Colonic mucosa (tissue), 4 donors: ENCODE measurements at regions not wholly inside any gene's neighbourhood (a gene's known extent, or its start where the extent isn't known, plus 50 kb on each side); places are given as distances from the start of the nearest gene placed in this dataset.
"Not testable (repeated sequence)": the region's sequence is repeated elsewhere in the genome, so short reads cannot be mapped to it uniquely, and the experiment has no call there.

Source experiments
- DNase-seq: peaks from one replicate; pipeline ENCODE4 v3.0.0-alpha.2; 2020
- H3K27ac ChIP-seq: fragments of 200-600 bp; one replicate; pipeline ENCODE4 v1.8.0; 2021
- H3K27me3 ChIP-seq: fragments of 200-600 bp; one replicate; pipeline ENCODE4 v1.8.0; 2021
- H3K36me3 ChIP-seq: fragments of 200-600 bp; one replicate; pipeline ENCODE4 v1.8.0; 2021
- H3K4me1 ChIP-seq: fragments of 200-600 bp; one replicate; pipeline ENCODE4 v1.8.0; 2021; ENCODE audit warnings: mild to moderate bottlenecking
- H3K4me3 ChIP-seq: fragments of 200-600 bp; one replicate; pipeline ENCODE4 v1.8.0; 2021
- H3K9ac ChIP-seq, 2 donors: one replicate each; pipeline ENCODE4 v1.7.0; 2013; ENCODE audit warnings: control low read depth in 2 of 2, low read depth in 2 of 2, low read length in 2 of 2
- H3K9me3 ChIP-seq: fragments of 200-600 bp; one replicate; pipeline ENCODE4 v1.8.0; 2021
- intact Hi-C: fragments of 100-400 bp; cut with DNase I; formaldehyde crosslinking; loops from one replicate; pipeline ENCODE4 v1.14.1; 2022
- donor health status: healthy.
- donor health status: DM: no; HTN: no; CAD: no.
- donor health status: DM: no; HTN: no; CAD: no.

DNA sequence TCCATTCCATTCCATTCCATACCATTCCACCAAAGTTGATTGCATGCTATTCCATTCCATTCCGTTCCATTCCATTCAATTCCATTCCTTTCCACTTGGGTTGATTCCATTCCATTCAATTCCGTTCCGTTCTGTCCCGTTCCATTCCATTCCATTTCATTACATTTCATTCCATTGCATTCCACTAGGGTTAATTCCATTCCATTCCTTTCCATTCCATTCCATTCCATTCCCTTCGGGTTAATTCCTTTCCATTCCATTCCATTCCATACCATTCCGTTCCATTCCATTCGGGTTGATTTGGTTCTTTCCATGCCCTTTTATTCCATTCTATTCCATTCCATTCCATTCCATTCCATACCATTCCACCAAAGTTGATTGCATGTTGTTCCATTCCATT, 131.9 kb downstream of the CWH43 start:
- H3K36me3 ChIP-seq, intact Hi-C loops, H3K27ac ChIP-seq, H3K27me3 ChIP-seq, H3K4me1 ChIP-seq, H3K9ac ChIP-seq, H3K4me3 ChIP-seq, DNase-seq, H3K9me3 ChIP-seq: not testable (repeated sequence)

DNA sequence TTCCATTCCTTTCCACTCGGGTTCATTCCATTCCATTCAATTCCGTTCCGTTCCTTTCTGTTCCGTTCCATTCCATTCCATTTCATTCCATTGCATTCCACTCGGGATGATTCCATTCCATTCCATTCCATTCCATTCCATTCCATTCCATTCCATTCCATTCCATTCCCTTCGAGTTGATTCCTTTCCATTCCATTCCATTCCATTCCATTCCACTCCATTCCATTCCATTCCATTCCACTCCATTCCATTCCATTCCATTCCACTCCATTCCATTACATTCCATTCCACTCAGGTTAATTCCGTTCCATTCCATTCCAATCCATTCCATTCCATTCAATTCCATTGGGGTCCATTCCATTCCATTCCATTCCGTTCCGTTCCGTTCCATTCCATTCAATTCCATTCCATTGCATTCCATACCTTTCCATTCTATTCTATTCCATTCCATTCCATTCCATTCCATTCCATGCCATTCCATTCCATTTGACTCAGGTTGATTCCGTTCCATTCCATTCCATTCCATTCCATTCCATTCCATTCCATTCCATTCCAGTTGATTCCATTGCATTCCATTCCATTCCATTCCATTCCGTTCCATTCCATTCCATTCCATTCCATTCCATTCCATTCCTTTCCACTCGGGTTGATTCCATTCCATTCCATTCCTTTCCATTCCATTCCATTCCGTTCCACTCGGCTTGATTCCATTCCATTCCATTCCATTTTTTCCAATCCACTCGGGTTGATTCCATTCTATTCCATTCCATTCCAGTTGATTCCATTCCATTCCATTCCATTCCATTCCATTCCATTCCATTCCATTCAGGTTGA, 132.5 kb downstream of the CWH43 start:
- intact Hi-C loops, H3K9me3 ChIP-seq, DNase-seq: not testable (repeated sequence)

DNA sequence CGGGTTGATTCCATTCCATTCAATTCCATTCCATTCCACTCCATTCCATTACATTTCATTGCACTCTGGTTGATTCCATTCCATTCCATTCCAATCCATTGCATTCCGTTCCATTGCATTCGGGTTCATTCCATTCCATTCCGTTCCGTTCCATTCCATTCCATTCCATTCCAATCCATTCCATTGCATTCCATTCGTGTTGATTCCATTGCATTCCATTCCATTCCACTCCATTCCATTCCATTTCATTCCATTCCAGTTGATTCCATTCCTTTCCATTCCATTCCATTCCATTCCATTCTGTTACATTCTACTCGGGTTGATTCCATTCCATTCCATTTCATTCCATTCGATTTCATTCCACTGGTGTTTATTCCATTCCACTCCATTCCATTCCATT, 133.3 kb downstream of the CWH43 start:
- intact Hi-C loops, H3K4me3 ChIP-seq, DNase-seq, H3K36me3 ChIP-seq, H3K9me3 ChIP-seq, H3K4me1 ChIP-seq, H3K27me3 ChIP-seq, H3K27ac ChIP-seq, H3K9ac ChIP-seq: not testable (repeated sequence)

More for the DNA sequence above, 132.5 kb downstream of the CWH43 start:
- not testable (repeated sequence) for H3K4me3 ChIP-seq, H3K9ac ChIP-seq, H3K27me3 ChIP-seq, H3K27ac ChIP-seq, H3K36me3 ChIP-seq, H3K4me1 ChIP-seq

DNA sequence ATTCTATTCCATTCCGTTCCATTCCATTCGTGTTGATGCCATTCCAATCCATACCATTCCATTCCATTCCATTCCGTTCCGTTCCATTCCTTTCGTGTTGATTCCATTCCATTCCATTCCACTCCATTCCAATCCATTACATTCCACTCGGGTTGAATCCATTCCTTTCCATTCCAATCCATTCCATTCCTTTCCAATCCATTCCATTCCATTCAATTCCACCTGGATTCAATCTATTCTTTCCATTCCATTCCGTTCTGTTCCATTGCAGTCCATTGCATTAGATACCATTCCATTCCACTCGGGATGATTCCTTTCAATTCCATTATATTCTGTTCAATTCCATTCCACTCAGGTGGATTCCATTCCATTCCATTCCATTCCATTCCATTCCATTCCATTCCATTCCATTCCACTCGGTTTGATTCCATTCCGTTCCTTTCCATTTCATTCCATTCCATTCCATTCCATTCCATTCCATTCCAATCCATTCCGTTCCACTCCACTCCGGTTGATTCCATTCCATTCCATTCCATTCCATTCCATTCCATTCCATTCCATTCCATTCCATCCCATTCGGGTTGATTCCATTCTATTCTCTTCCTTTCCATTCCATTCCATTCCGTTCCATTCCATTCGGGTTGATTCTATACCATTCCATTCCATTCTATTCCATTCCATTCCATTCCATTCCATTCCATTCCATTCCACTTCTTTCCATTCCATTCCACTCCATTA, 134.1 kb downstream of the CWH43 start:
- not testable (repeated sequence) for H3K9me3 ChIP-seq, H3K27ac ChIP-seq, DNase-seq, H3K36me3 ChIP-seq, H3K9ac ChIP-seq, H3K27me3 ChIP-seq, H3K4me3 ChIP-seq, H3K4me1 ChIP-seq
- intact Hi-C loops, result loop anchor here (2.0 kb wide), 1 partner anchor 17 kb away; no protein-coding TSS in a partner anchor

DNA sequence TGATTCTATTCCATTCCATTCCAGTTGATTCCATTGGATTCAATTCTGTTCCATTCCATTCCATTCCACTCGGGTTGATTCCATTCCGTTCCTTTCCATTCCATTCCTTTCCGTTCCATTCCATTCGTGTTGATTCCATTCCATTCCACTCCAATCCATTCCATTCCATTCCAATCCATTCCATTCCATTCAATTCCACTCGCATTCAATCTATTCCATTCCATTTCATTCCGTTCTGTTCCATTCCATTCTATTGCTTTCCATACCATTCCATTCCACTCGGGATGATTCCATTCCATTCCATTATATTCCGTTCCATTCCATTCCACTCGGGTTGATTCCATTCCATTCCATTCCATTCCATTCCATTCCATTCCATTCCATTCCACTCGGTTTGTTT, 134.7 kb downstream of the CWH43 start:
- DNase-seq, H3K9ac ChIP-seq, H3K36me3 ChIP-seq, H3K4me3 ChIP-seq, H3K9me3 ChIP-seq, H3K27ac ChIP-seq, H3K27me3 ChIP-seq, H3K4me1 ChIP-seq: not testable (repeated sequence)
- intact Hi-C loops, result loop anchor here (2.0 kb wide), 1 partner anchor 18 kb away; no protein-coding TSS in a partner anchor

DNA sequence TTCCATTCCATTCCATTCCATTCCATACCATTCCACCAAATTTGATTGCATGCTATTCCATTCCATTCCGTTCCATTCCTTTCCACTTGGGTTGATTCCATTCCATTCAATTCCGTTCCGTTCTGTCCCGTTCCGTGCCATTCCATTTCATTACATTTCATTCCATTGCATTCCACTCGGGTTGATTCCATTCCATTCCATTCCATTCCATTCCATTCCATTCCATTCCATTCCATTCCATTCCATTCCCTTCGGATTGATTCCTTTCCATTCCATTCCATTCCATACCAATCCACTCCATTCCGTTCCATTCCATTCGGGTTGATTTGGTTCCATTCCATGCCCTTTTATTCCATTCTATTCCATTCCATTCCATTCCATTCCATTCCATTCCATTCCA, 140.4 kb downstream of the CWH43 start:
- intact Hi-C loops, H3K9ac ChIP-seq, H3K4me3 ChIP-seq, H3K27me3 ChIP-seq, H3K9me3 ChIP-seq, DNase-seq, H3K4me1 ChIP-seq, H3K36me3 ChIP-seq, H3K27ac ChIP-seq: not testable (repeated sequence)

DNA sequence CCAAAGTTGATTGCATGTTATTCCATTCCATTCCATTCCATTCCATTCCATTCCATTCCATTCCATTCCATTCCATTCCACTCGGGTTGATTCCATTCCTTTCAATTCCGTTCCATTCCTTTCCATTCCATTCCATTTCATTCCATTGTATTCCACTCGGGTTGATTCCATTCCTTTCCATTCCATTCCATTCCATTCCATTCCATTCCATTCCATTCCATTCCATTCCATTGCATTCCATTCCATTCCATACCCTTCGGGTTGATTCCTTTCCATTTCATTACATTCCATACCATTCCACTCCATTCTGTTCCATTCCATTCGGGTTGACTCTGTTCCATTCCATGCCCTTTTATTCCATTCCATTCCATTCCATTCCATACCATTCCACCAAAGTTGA, 140.8 kb downstream of the CWH43 start:
- H3K9me3 ChIP-seq, H3K27ac ChIP-seq, H3K4me3 ChIP-seq, H3K9ac ChIP-seq, intact Hi-C loops, DNase-seq, H3K36me3 ChIP-seq, H3K27me3 ChIP-seq, H3K4me1 ChIP-seq: not testable (repeated sequence)

DNA sequence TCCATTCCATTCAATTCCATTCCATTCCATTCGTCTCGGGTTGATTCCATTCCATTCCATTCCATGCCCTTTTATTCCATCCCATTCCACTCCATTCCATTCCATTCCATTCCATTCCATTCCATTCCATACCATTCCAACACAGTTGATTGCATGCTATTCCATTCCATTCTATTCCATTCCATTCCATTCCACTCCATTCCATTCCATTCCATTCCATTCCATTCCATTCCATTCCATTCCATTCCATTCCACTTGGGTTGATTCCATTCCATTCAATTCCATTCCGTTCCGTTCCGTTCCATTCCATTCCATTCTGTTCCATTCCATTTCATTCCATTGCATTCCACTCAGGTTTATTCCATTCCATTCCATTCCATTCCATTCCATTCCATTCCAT, 143.3 kb downstream of the CWH43 start:
- H3K9ac ChIP-seq, H3K4me3 ChIP-seq, intact Hi-C loops, H3K36me3 ChIP-seq, H3K27me3 ChIP-seq, H3K4me1 ChIP-seq, DNase-seq, H3K27ac ChIP-seq, H3K9me3 ChIP-seq: not testable (repeated sequence)

DNA sequence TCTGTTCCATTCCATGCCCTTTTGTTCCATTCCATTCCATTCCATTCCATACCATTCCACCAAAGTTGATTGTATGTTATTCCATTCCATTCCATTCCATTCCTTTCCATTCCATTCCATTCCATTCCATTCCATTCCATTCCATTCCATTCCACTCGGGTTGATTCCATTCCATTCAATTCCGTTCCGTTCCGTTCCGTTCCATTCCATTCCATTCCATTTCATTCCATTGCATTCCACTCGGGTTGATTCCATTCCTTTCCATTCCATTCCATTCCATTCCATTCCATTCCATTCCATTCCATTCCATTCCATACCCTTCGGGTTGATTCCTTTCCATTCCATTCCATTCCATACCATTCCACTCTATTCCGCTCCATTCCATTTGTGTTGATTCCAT, 143.8 kb downstream of the CWH43 start:
- intact Hi-C loops, result not testable (repeated sequence)

DNA sequence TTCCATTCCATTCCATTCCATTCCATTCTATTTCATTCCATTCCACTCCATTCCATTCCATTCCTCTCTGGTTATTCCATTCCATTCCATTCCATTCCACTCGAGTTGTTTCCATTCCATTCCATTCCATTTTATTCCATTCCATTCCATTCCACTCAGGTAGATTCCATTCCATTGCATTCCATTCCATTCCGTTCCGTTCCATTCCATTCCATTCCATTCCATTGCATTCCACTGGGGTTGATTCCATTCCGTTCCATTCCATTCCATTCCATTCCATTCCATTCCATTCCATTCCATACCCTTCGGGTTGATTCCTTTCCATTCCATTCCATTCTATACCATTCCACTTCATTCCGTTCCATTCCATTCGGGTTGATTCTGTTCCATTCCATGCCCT, 144.6 kb downstream of the CWH43 start:
- H3K4me3 ChIP-seq, H3K9me3 ChIP-seq, DNase-seq, H3K4me1 ChIP-seq, H3K27me3 ChIP-seq, intact Hi-C loops, H3K27ac ChIP-seq, H3K36me3 ChIP-seq, H3K9ac ChIP-seq: not testable (repeated sequence)

More for the DNA sequence above, 143.8 kb downstream of the CWH43 start:
- H3K4me3 ChIP-seq, H3K9me3 ChIP-seq, DNase-seq, H3K27ac ChIP-seq, H3K36me3 ChIP-seq, H3K9ac ChIP-seq, H3K4me1 ChIP-seq, H3K27me3 ChIP-seq: not testable (repeated sequence)

DNA sequence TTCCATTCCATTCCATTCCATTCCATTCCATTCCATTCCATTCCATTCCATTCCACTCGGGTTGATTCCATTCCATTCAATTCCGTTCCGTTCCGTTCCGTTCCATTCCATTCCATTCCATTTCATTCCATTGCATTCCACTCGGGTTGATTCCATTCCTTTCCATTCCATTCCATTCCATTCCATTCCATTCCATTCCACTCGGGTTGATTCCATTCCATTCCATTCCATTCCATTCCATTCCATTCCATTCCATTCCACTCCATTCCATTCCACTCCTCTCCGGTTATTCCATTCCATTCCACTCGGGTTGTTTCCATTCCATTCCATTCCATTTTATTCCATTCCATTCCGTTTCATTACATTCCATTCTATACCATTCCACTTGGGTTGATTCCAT, 151.0 kb downstream of the CWH43 start:
- intact Hi-C loops, H3K4me3 ChIP-seq: not testable (repeated sequence)

DNA sequence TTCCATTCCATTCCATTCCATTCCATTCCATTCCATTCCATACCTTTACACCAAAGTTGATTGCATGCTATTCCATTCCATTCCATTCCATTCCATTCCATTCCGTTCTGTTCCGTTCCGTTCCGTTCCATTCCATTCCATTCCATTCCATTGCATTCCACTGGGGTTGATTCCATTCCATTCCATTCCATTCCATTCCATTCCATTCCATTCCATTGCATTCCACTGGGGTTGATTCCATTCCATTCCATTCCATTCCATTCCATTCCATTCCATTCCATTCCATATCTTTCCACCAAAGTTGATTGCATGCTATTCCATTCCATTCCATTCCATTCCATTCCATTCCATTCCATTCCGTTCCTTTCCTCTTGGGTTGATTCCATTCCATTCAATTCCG, 151.9 kb downstream of the CWH43 start:
- DNase-seq, H3K9me3 ChIP-seq, intact Hi-C loops, H3K36me3 ChIP-seq, H3K4me3 ChIP-seq, H3K4me1 ChIP-seq, H3K27me3 ChIP-seq, H3K9ac ChIP-seq, H3K27ac ChIP-seq: not testable (repeated sequence)

More for the DNA sequence above, 151.0 kb downstream of the CWH43 start:
- H3K4me1 ChIP-seq, DNase-seq, H3K9me3 ChIP-seq, H3K9ac ChIP-seq, H3K27me3 ChIP-seq, H3K36me3 ChIP-seq, H3K27ac ChIP-seq: not testable (repeated sequence)

DNA sequence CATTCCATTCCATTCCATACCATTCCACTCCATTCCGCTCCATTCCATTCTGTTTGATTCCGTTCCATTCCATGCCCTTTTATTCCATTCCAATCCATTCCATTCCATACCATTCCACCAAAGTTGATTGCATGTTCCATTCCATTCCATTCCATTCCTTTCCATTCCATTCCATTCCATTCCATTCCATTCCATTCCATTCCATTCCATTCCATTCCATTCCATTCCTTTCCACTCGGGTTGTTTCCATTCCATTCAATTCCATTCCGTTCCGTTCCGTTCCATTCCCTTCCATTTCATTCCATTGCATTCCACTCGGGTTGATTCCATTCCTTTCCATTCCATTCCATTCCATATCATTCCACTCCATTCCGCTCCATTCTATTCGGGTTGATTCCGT, 152.7 kb downstream of the CWH43 start:
- H3K27ac ChIP-seq, H3K4me3 ChIP-seq, H3K9ac ChIP-seq, H3K4me1 ChIP-seq, H3K36me3 ChIP-seq, DNase-seq, intact Hi-C loops, H3K27me3 ChIP-seq, H3K9me3 ChIP-seq: not testable (repeated sequence)
